H9 (cell line): ENCODE measurements at regions not wholly inside any gene's neighbourhood (a gene's known extent, or its start where the extent isn't known, plus 50 kb on each side); places are given as distances from the start of the nearest gene placed in this dataset.

Source experiments
- DNase-seq: peaks from one replicate; pipeline ENCODE4 v3.0.0-alpha.2; 2017
- H2AFZ ChIP-seq: one replicate; pipeline ENCODE4 v1.6.1; 2013; ENCODE audit warnings: mild to moderate bottlenecking, low read length, control low read depth, moderate library complexity
- H2AK5ac ChIP-seq: 2 replicates; pipeline ENCODE4 v1.6.1; 2013; ENCODE audit warnings: low read length, control low read depth, mixed read lengths; ENCODE audit not compliant: insufficient read length
- H2BK120ac ChIP-seq: one replicate; pipeline ENCODE4 v1.6.1; 2013; ENCODE audit warnings: low read depth, mild to moderate bottlenecking, low read length, control low read depth, inconsistent platforms; ENCODE audit not compliant: poor library complexity, severe bottlenecking
- H2BK12ac ChIP-seq: 2 replicates; pipeline ENCODE4 v1.6.1; 2013; ENCODE audit warnings: low read length, control low read depth, mixed read lengths, low read depth; ENCODE audit not compliant: insufficient read length
- H2BK15ac ChIP-seq: 2 replicates; pipeline ENCODE4 v1.6.1; 2013; ENCODE audit warnings: low read depth, low read length, control low read depth
- H2BK20ac ChIP-seq: one replicate; pipeline ENCODE4 v1.6.1; 2013; ENCODE audit warnings: low read depth, mild to moderate bottlenecking, low read length, control low read depth, inconsistent platforms; ENCODE audit not compliant: poor library complexity, severe bottlenecking
- H2BK5ac ChIP-seq: 2 replicates; pipeline ENCODE4 v1.6.1; 2013; ENCODE audit warnings: low read length, control low read depth, mixed read lengths; ENCODE audit not compliant: insufficient read length
- H3K14ac ChIP-seq: 2 replicates; pipeline ENCODE4 v1.6.1; 2013; ENCODE audit warnings: low read length, control low read depth; ENCODE audit not compliant: insufficient read depth
- H3K18ac ChIP-seq: 2 replicates; pipeline ENCODE4 v1.6.1; 2013; ENCODE audit warnings: low read depth, mild to moderate bottlenecking, mixed read lengths, low read length, control low read depth; ENCODE audit not compliant: insufficient read length
- H3K23ac ChIP-seq: 2 replicates; pipeline ENCODE4 v1.6.1; 2013; ENCODE audit warnings: low read length, control low read depth, mixed read lengths, low read depth; ENCODE audit not compliant: insufficient read length
- H3K23me2 ChIP-seq: 2 replicates; pipeline ENCODE4 v1.6.1; 2013; ENCODE audit warnings: low read depth, mild to moderate bottlenecking, mixed read lengths, low read length, control low read depth; ENCODE audit not compliant: insufficient read length, poor library complexity, severe bottlenecking
- H3K27ac ChIP-seq: 2 replicates; pipeline ENCODE4 v1.5.1; 2013; ENCODE audit warnings: low read length, control low read depth, mixed read lengths, low read depth; ENCODE audit not compliant: insufficient read length
- H3K27me3 ChIP-seq: 2 replicates; pipeline ENCODE4 v1.6.1; 2013; ENCODE audit warnings: low read length, control low read depth, inconsistent platforms; ENCODE audit not compliant: insufficient read depth
- H3K4ac ChIP-seq: 2 replicates; pipeline ENCODE4 v1.6.1; 2013; ENCODE audit warnings: low read depth, mild to moderate bottlenecking, control low read depth, inconsistent platforms, low read length, moderate library complexity
- H3K4me1 ChIP-seq: 2 replicates; pipeline ENCODE4 v1.6.1; 2013; ENCODE audit warnings: low read length, control low read depth, inconsistent platforms; ENCODE audit not compliant: insufficient read depth
- H3K4me2 ChIP-seq: 2 replicates; pipeline ENCODE4 v1.6.1; 2013; ENCODE audit warnings: low read length, control low read depth, mixed read lengths; ENCODE audit not compliant: insufficient read length, insufficient read depth
- H3K56ac ChIP-seq: 2 replicates; pipeline ENCODE4 v1.6.1; 2013; ENCODE audit warnings: low read depth, mild to moderate bottlenecking, mixed read lengths, low read length, control low read depth; ENCODE audit not compliant: insufficient read length
- H3K79me1 ChIP-seq: 2 replicates; pipeline ENCODE4 v1.6.1; 2013; ENCODE audit warnings: low read depth, mild to moderate bottlenecking, moderate library complexity, low read length, control low read depth, inconsistent platforms; ENCODE audit not compliant: insufficient read depth, poor library complexity, severe bottlenecking
- H3K79me2 ChIP-seq: 2 replicates; pipeline ENCODE4 v1.6.1; 2013; ENCODE audit warnings: low read length, control low read depth, inconsistent platforms; ENCODE audit not compliant: insufficient read depth
- H3K9ac ChIP-seq: 2 replicates; pipeline ENCODE4 v1.6.1; 2013; ENCODE audit warnings: low read length, control low read depth, mixed read lengths; ENCODE audit not compliant: insufficient read length; ENCODE audit errors: extremely low read depth
- H3K9me3 ChIP-seq: one replicate; pipeline ENCODE4 v1.6.1; 2013; ENCODE audit warnings: low read depth, low read length, inconsistent platforms; ENCODE audit not compliant: control insufficient read depth
- H3T11ph ChIP-seq: one replicate; pipeline ENCODE4 v1.6.1; 2013; ENCODE audit warnings: mild to moderate bottlenecking, low read length, control low read depth, inconsistent platforms
- H4K20me1 ChIP-seq: one replicate; pipeline ENCODE4 v1.6.1; 2013; ENCODE audit not compliant: control insufficient read depth, insufficient read length, insufficient read depth
- H4K5ac ChIP-seq: 2 replicates; pipeline ENCODE4 v1.6.1; 2013; ENCODE audit warnings: low read depth, mild to moderate bottlenecking, mixed read lengths, low read length, control low read depth; ENCODE audit not compliant: insufficient read length
- H4K8ac ChIP-seq: replicated peaks from 2 replicates; pipeline ENCODE4 v1.6.1; 2013; ENCODE audit warnings: low read length, control low read depth, mixed read lengths, low read depth; ENCODE audit not compliant: insufficient read length
- H4K91ac ChIP-seq: 2 replicates; pipeline ENCODE4 v1.6.1; 2013; ENCODE audit warnings: low read depth, mild to moderate bottlenecking, moderate library complexity, mixed read lengths, low read length, control low read depth; ENCODE audit not compliant: insufficient read length
- H3K27ac Mint-ChIP-seq, 3 experiments: 2 replicates in 2 of 3; 3 replicates in 1 of 3; pipeline ENCODE4 v1.8.0; 2020 to 2021; ENCODE audit warnings: mixed read lengths in 3 of 3, mild to moderate bottlenecking in 1 of 3, moderate library complexity in 1 of 3
- H3K27me3 Mint-ChIP-seq: 2 replicates; pipeline ENCODE4 v1.8.0; 2021; ENCODE audit warnings: low read depth, mild to moderate bottlenecking, moderate library complexity, mixed read lengths
- H3K36me3 Mint-ChIP-seq, 3 experiments: 2 replicates in 2 of 3; 3 replicates in 1 of 3; pipeline ENCODE4 v1.8.0; 2020 to 2021; ENCODE audit warnings: low read depth in 3 of 3, mixed read lengths in 3 of 3; ENCODE audit not compliant: insufficient read depth in 1 of 3
- H3K4me1 Mint-ChIP-seq, 2 experiments: 2 replicates each; pipeline ENCODE4 v1.8.0; 2020; ENCODE audit warnings: mixed read lengths in 2 of 2
- H3K4me3 Mint-ChIP-seq, 2 experiments: 2 replicates in 1 of 2; 3 replicates in 1 of 2; pipeline ENCODE4 v1.8.0; 2020 to 2021; ENCODE audit warnings: mild to moderate bottlenecking in 2 of 2, mixed read lengths in 2 of 2, moderate library complexity in 1 of 2
- H3K9me3 Mint-ChIP-seq, 2 experiments: 2 replicates in 1 of 2; 3 replicates in 1 of 2; pipeline ENCODE4 v1.8.0; 2020; ENCODE audit warnings: mild to moderate bottlenecking in 2 of 2, mixed read lengths in 2 of 2, moderate library complexity in 1 of 2
- CTCF ChIP-seq: fragments of 200-600 bp; sonication (generic); conservative IDR thresholded peaks from 3 replicates; pipeline ENCODE4 v1.8.0; 2021; ENCODE audit warnings: antibody characterized with exemption, mild to moderate bottlenecking
- WGBS: extraction: QIAGEN DNeasy Blood & Tissue Kit; methylation state at CpG from one replicate; pipeline ENCODE4 v1.1.7; 2013; ENCODE audit warnings: missing lambda C conversion rate, low lambda C conversion rate, mixed read lengths; ENCODE audit not compliant: insufficient read length; ENCODE audit errors: extremely low coverage; 5-methylcytosine and 5-hydroxymethylcytosine counted together

GRCh38 chr13:72141855-72142519, 275.0 kb upstream of the DACH1 start:
- DNase-seq: no peak
- Histone ChIP-seq H3K23ac (no peak overlapping the region), H2BK15ac (no peak overlapping the region), H2BK20ac (no peak overlapping the region), H2BK120ac (no peak overlapping the region), H3K4ac (no peak overlapping the region), H3K79me2 (no peaks in the 10 kb centered on the region), H3K14ac (no peak overlapping the region), H3K27me3 (no peaks in the 10 kb centered on the region), H3K9ac (no peak overlapping the region), H3K4me2 (no peak overlapping the region), H3K56ac (no peak overlapping the region), H4K91ac (no peak overlapping the region), H3T11ph (no peak overlapping the region), H3K23me2 (no peaks in the 10 kb centered on the region), H2AFZ (no peak overlapping the region), H4K5ac (no peak overlapping the region), H3K4me1 (no peaks in the 10 kb centered on the region; the same call in 1 of the 2 replicates), H3K9me3 (no peaks in the 10 kb centered on the region), H4K20me1 (no peaks in the 10 kb centered on the region), H2BK5ac (no peak overlapping the region), H3K79me1 (no peaks in the 10 kb centered on the region), H4K8ac (no peak overlapping the region), H3K18ac (no peak overlapping the region), H2BK12ac (no peak overlapping the region), H2AK5ac (no peak overlapping the region), H3K27ac (no peak overlapping the region)
- H3K4me3 Mint-ChIP-seq: no peak overlapping the region
- no peaks in the 10 kb centered on the region for H3K36me3 Mint-ChIP-seq
- no peaks in the 10 kb centered on the region for H3K9me3 Mint-ChIP-seq
- WGBS: no CpG with 5 or more reads among the region's 3 CpGs
- TF ChIP-seq CTCF: no peak
- H3K27me3 Mint-ChIP-seq: no peaks in the 10 kb centered on the region; the same call in 1 of the 2 replicates
- H3K4me1 Mint-ChIP-seq: peaks cover 4 to 9% of the 10 kb centered on the region in 2 experiments
- H3K27ac Mint-ChIP-seq: no peak overlapping the region
